EH (cell line): ENCODE measurements at regions not wholly inside any gene's neighbourhood (a gene's known extent, or its start where the extent isn't known, plus 50 kb on each side); places are given as distances from the start of the nearest gene placed in this dataset.

Experiments
- DNase-seq: peaks from one replicate; pipeline ENCODE4 v3.0.0-alpha.2; 2015; ENCODE audit warnings: low read depth

- DNase-seq, result no peak
Observed at GRCh38 chr6:121925534-121926255, 473.8 kb upstream of the HSF2 start.

DNA sequence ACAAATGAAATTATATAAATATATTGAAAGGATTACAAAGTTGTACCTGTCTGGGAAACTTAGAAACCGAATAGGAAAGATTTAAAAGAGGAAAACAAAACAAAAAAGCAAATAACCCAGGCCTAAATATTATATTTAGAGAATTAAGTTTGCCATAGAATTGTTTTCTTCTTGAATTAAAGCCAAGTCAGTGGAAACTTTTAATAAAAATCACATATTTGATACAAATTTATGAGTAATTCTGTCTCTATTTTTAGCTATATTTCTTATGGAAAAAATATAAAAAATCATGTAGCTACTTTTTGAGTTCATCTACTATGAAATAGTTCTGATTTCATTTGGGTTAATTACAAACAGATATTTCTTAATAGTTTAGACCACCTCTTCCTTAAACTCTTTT lies 470.2 kb upstream of the HSF2 start:
- no peak for DNase-seq

DNA sequence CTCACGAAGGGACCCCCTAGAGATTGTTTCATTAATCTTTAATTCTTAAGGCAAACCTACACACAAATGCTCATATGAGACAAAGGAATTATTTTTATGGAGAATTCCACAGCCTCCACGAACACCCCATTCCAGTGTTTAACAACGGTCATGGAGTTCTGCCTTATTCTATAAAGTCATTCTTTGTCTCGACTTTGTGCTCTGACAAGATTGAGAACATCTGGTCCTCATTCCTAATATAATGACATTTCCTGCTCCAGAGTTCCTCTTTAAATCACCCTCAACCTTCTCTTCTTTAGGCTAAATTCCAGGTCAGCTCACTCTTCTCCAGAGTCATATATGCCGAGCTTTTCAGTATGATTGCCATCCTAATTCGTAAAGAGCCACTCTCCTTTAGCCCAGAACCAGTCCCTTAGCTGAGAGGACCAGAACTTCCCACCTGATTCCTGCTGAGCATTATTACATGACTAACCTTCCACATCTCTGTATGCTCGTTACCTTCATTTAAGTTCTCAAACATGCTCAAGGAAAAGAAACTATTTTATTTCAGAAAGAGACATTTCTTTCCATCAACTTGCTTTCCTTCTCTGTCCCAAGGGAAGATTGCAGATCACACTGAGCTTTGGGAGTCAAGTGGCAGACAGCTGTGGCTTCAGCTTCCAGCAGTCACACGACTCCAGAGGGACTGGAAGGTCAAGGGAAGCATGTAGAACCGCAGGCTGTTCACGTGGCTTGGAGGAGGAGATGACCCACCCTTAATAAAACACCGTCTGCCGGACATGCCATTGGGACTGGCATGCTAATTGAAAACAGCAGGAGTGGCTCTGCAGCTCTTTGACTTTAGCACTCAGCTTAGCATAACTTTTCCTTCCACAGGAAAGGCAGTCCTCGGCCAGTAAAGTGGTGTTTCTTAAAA lies 467.1 kb upstream of the HSF2 start:
- peak; percentile 99 for DNase-seq

GRCh38 chr6:121934451-121934850 lies 465.0 kb upstream of the HSF2 start:
- DNase-seq, result no peak

DNA sequence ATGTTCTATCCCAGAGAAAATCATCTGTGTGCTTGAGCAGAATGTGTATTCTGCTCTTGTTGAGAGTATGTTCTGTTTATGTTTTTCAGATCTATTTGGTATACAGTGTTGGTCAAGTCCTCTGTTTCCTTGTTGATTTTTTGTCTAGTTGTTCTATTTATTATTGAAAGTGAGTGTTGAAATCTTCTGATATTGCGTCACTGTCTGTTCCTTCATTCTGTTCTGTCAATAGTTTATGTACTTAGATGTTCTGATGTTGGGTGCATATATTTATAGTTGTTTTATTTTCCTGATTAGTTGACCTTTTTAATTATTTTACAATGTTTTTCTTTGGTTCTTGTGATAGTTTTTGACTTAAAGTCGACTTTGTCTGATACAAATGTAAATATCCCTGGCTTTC lies 458.7 kb upstream of the HSF2 start:
- DNase-seq, result no peak

GRCh38 chr6:121944354-121944753 lies 455.1 kb upstream of the HSF2 start:
- peak; percentile 67 for DNase-seq

GRCh38 chr6:121951123-121951522 lies 448.3 kb upstream of the HSF2 start:
- no peak for DNase-seq

- peak; percentile 81 for DNase-seq
Observed at GRCh38 chr6:121951918-121952379, 447.5 kb upstream of the HSF2 start.

DNA sequence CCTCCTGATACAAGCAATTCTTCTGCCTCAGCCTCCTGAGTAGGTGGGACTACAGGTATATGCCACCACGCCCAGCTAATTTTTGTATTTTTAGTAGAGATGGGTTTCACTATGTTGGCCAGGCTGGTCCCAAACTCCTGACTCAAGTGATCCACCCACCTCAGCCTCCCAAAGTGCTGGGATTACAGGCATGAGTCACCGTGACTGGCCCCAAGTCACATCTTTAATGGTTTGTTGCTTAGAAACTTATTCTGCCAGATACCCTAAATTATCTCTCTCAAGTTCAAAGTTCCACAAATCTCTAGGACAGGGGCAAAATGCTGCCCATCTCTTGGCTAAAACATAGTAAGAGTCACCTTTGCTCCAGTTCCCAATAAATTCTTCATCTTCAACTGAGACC lies 444.1 kb upstream of the HSF2 start:
- DNase-seq, result peak; percentile 39

- no peak for DNase-seq
Observed at GRCh38 chr6:121956782-121957181, 442.7 kb upstream of the HSF2 start.

- no peak for DNase-seq
Observed at GRCh38 chr6:121959501-121959900, 440.0 kb upstream of the HSF2 start.

DNA sequence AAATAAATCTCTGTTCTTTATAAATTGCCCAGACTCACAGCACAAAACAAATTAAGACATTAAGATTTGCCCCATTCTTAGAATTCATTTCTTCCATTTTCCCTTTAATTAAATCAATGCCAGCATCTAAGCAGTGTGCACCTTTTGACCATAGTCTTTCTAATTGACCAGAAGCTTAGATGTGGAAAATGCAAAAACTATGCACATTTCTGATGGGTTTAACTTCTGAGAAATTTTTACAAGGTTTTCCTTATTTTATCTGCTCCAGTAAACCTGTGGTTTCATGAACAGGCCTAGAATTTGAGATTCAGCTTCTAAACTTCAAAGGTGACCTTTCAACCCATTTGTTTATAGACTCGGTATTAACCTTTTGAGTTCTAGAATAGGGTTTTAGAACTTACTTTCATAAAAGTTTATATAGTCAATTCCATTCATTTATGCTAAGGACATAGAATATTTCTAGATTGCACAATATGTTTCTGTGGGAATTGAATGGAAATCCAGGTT lies 437.8 kb upstream of the HSF2 start:
- no peak for DNase-seq

DNA sequence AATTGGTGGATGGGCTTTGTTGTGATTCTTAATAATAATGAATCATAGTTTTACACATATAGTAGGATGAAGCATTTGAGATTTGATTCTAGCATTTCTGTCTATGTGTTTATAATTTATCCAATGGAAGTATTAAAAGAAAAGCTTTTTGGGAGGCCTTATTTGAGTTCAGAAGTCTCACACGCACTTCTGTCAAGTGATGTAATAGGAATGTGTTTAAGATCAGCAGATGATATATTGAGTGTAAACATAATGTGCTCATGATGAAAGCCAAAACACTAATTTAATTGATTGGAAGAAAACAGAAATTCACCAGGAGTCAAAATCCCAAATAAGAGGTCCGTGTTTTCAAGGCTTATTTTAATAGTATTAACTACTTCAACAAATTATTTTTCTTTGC lies 435.6 kb upstream of the HSF2 start:
- no peak for DNase-seq

DNA sequence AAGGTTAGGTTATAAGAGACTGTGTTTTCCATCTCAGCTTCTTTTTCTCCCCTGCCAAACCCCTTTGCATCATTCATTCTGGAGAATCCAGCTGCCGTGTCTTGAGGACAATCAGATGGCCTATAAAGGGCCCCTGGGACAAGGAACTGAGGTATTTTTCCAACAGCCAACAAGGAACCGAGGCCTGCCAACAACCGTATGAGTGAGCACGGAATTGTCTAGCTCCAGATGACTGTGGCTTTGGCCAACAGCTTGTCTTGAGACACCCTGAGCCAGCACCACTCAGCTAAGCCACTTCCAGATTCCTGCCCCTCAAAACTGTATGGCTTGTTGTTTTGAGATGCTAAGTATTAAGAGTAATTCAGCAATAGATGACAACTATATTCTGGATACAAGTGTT lies 433.7 kb upstream of the HSF2 start:
- no peak for DNase-seq

DNA sequence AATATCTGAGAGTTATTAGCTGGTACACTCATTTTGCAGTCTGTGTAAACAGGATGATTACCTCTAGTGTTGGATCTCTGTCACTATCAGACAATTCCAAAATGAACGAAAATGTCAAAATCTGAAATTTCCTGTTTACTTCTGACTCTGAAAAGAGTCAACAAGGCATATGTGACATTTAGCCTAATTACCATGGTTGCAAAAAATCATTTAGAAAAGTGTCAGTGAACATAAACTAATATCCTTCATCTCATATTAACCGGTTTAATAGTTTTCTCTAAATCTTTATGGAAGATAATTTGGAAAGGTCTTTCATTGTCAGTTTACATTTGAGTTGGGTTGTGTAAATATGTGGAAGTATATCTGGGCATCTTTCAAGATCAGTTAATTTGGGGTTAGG lies 431.8 kb upstream of the HSF2 start:
- DNase-seq, result no peak

DNA sequence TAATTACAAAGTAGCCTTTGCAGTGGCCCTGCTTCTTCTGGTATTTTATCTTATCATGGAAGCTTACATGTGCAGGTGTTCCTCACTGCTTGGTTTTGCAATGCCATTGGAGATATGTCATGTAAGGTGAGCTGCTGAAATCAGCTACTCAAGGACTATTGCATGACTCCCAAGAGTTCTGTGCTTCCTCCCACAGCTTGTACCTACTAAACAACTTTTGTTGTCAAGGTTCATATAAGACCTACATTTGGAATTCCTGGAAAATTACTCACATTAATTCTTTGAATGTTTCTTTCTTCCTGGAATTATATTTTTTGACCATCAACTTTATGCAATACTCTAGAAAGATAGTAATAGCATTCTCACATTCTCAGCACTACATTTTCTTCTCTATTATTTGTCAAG lies 427.5 kb upstream of the HSF2 start:
- peak; percentile 40 for DNase-seq

- DNase-seq, result no peak
Observed at GRCh38 chr6:121984956-121985355, 414.5 kb upstream of the HSF2 start.

DNA sequence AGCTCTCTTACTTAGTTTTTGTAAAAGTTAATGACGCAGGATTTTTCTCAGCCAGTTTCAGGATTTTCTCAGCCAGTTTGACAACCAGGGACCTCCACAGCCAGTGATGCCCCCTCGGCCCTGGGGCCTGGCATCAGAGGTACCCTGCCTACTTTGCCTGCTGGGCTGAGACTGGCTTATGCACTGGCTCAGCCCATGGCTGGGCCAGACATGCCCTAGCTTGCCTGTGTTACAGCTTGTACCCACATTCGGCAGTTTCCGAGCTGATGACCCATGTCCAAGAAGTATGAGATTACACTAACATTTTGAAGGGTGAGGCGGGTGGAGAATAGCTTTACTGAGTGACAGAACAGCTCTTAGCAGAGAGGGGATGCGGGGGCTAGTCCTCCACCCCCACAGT lies 406.1 kb upstream of the HSF2 start:
- no peak for DNase-seq

- no peak for DNase-seq
Observed at GRCh38 chr6:121994919-121995318, 404.5 kb upstream of the HSF2 start.

DNA sequence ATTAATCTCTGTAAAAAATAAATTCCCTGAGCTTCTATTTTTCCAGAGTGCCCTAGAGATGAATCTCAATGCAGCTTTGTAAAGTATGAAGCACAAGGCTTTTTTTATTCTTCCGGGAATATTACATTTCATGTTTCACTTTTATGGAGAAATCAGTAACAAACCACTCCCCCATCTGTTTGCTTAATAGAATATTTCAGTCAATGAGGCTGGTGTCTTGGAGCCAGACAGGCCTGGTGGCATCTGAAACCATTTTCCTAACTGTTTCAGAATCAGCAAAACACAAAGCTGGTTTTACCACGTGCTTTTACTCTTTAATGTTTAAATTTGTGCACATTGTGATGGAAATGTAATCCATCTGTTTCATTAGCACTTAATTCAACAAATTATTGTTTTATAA lies 400.8 kb upstream of the HSF2 start:
- DNase-seq, result no peak

DNA sequence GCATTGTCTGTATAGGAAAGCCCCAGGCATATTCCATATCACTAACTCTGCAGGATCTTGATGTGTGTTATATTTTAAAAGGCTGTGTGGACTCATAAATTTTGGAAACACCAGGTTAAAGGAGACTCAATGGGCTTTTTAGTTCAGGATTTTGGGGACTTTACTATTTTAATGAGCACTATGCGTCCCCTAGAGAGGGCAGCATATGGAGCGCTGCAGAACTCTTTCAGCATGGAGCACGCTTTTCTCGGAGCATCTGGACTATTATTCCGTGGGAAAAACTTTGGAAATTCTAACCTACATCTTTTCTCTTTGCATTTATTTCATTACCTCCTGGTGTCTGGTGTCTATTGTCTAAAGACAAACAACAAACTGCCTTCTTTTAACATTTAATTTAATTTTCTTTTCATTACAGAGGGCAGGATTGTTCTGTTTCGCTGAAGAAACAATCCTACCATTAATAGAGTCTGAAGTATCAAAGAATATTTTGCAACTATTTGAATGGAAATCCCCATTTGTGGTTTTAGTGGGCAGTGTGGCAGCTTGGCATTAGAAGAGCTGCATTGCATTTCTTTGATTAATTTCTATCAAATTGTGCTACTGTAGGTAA lies 399.9 kb upstream of the HSF2 start:
- DNase-seq, result no peak

GRCh38 chr6:122005661-122006060 lies 393.8 kb upstream of the HSF2 start:
- DNase-seq, result no peak

DNA sequence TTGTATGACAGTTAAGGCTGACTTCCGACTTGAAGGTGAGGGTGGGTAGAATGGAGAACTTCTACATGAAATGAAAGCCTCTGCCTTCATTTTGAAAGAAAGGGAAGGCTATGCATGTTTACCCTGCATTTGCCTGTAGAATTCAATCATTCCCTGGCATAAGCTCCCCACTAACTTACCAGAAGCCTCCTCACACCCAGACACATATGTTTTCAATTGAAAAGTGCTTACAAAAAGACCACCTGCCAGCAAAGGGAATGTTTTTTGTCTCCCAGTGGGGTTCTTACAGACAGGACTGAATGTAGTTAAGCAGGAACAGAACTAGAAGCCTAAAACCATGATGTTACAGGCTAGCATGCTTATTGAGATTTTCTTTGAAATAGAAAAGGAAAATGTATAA lies 392.1 kb upstream of the HSF2 start:
- peak; percentile 3 for DNase-seq
